ENCODE measurements at regions not wholly inside any gene's neighbourhood (a gene's known extent, or its start where the extent isn't known, plus 50 kb on each side); places are given as distances from the start of the nearest gene placed in this dataset.

- Mint-ChIP-seq H3K36me3 (ENCODE audit: unreplicated experiment) (no peaks in the 10 kb centered on the region), H3K4me1 (ENCODE audit: low read depth, unreplicated experiment) (peaks cover 3% of the 10 kb centered on the region), H3K9me3 (ENCODE audit: unreplicated experiment) (no peaks in the 10 kb centered on the region), H3K27me3 (ENCODE audit: unreplicated experiment) (no peaks in the 10 kb centered on the region), H3K27ac (ENCODE audit: unreplicated experiment) (no peak overlapping the region), H3K4me3 (ENCODE audit: unreplicated experiment) (no peak overlapping the region)
- TF ChIP-seq, protein P1, sequence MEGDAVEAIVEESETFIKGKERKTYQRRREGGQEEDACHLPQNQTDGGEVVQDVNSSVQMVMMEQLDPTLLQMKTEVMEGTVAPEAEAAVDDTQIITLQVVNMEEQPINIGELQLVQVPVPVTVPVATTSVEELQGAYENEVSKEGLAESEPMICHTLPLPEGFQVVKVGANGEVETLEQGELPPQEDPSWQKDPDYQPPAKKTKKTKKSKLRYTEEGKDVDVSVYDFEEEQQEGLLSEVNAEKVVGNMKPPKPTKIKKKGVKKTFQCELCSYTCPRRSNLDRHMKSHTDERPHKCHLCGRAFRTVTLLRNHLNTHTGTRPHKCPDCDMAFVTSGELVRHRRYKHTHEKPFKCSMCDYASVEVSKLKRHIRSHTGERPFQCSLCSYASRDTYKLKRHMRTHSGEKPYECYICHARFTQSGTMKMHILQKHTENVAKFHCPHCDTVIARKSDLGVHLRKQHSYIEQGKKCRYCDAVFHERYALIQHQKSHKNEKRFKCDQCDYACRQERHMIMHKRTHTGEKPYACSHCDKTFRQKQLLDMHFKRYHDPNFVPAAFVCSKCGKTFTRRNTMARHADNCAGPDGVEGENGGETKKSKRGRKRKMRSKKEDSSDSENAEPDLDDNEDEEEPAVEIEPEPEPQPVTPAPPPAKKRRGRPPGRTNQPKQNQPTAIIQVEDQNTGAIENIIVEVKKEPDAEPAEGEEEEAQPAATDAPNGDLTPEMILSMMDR (IDR thresholded peaks at IDR 0.05; ENCODE audit: partially characterized antibody, unreplicated experiment) = no peak
- DNase-seq = no peak
These were observed 526.9 kb downstream of the EFNB2 start for GRCh38 chr13:106008540-106008939.

DNA sequence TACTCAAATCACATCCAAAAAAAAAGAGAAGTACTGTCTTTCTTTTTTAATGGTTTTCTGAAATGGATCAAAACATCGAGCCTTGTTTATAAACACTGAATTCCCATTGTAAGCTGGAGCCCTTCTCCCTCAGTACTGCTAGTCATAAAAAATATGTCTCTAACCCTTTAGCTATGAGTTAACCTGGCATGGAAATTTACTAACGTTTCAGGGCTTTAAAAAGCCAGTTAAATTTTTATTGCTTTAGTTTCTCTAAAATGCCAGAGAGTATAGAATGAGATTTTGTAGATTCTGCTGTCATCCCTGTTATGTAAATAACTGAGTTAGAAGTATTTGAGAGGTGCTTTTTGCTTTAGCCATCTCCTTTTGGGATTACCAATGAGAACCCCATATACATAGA is 528.3 kb downstream of the EFNB2 start:
- no peak for DNase-seq
- H3K36me3 Mint-ChIP-seq (ENCODE audit: unreplicated experiment) = no peaks in the 10 kb centered on the region
- TF ChIP-seq, protein P1 (IDR thresholded peaks at IDR 0.05; ENCODE audit: partially characterized antibody, unreplicated experiment) = no peak
- no peaks in the 10 kb centered on the region for H3K9me3 Mint-ChIP-seq (ENCODE audit: unreplicated experiment)
- H3K4me1 Mint-ChIP-seq (ENCODE audit: low read depth, unreplicated experiment) = peaks cover 11% of the 10 kb centered on the region
- no peak overlapping the region for H3K27ac Mint-ChIP-seq (ENCODE audit: unreplicated experiment)
- no peak overlapping the region for H3K4me3 Mint-ChIP-seq (ENCODE audit: unreplicated experiment)
- no peaks in the 10 kb centered on the region for H3K27me3 Mint-ChIP-seq (ENCODE audit: unreplicated experiment)

DNA sequence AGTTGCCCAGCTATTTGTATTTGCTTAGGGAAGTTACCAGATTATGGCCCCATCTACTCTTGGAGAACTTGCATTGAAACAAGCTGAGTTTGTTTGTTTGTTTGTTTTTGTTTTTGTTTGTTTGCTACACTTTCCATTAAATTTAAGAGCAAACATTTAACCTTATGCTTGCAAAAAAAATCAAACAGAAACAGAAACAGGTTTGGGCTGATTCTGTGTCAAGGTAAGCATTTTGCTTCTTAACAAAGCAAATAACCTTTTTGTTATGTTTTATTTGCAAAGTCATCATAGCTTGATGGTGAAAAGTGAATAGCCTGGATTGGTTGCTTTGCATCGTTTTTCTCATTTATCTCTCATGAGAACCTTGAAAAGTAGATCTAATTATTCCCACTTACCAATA is 531.8 kb downstream of the EFNB2 start:
- peaks cover 3% of the 10 kb centered on the region for H3K27me3 Mint-ChIP-seq (ENCODE audit: unreplicated experiment)
- H3K27ac Mint-ChIP-seq (ENCODE audit: unreplicated experiment) = no peak overlapping the region
- no peaks in the 10 kb centered on the region for H3K9me3 Mint-ChIP-seq (ENCODE audit: unreplicated experiment)
- H3K4me3 Mint-ChIP-seq (ENCODE audit: unreplicated experiment) = no peak overlapping the region
- no peaks in the 10 kb centered on the region for H3K36me3 Mint-ChIP-seq (ENCODE audit: unreplicated experiment)
- peaks cover 16% of the 10 kb centered on the region for H3K4me1 Mint-ChIP-seq (ENCODE audit: low read depth, unreplicated experiment)
- no peak for DNase-seq
- TF ChIP-seq, protein P1 (IDR thresholded peaks at IDR 0.05; ENCODE audit: partially characterized antibody, unreplicated experiment) = no peak

- Mint-ChIP-seq H3K36me3 (ENCODE audit: unreplicated experiment) (no peaks in the 10 kb centered on the region), H3K4me3 (ENCODE audit: unreplicated experiment) (no peak overlapping the region)
- no peak for DNase-seq
These were observed 534.0 kb downstream of the EFNB2 start for GRCh38 chr13:106001443-106001842.

More at GRCh38 chr13:106001443-106001842, 534.0 kb downstream of the EFNB2 start:
- no peaks in the 10 kb centered on the region for H3K9me3 Mint-ChIP-seq (ENCODE audit: unreplicated experiment)
- TF ChIP-seq, protein P1 (IDR thresholded peaks at IDR 0.05; ENCODE audit: partially characterized antibody, unreplicated experiment) = no peak
- peak overlapping the region; percentile 44 for H3K27ac Mint-ChIP-seq (ENCODE audit: unreplicated experiment)
- H3K4me1 Mint-ChIP-seq (ENCODE audit: low read depth, unreplicated experiment) = peaks cover 22% of the 10 kb centered on the region
- peaks cover 3% of the 10 kb centered on the region for H3K27me3 Mint-ChIP-seq (ENCODE audit: unreplicated experiment)
